SK-N-SH (cell line): ENCODE measurements at regions not wholly inside any gene's neighbourhood (a gene's known extent, or its start where the extent isn't known, plus 50 kb on each side); places are given as distances from the start of the nearest gene placed in this dataset.
"Not testable (repeated sequence)": the region's sequence is repeated elsewhere in the genome, so short reads cannot be mapped to it uniquely, and the experiment has no call there.

ENCODE experiments used
- CTCF ChIA-PET: fragments of 300-600, 350-600 bp; formaldehyde crosslinking; extraction: SDS; loops from one replicate; lab custom pipeline; 2021; lab: Yijun Ruan, JAX
- POLR2A ChIA-PET: fragments of 350-600 bp; sonication (Branson Sonifier 250); formaldehyde crosslinking; extraction: SDS; loops from one replicate; lab custom pipeline; 2020; ENCODE audit warnings: antibody characterized with exemption, inconsistent platforms; lab: Yijun Ruan, JAX
- DNase-seq: peaks from one replicate; pipeline ENCODE4 v3.0.0; 2012
- H2AFZ ChIP-seq: fragments of 200-600 bp; sonication (generic); 2 replicates; pipeline ENCODE4 v1.8.1; 2016; ENCODE audit warnings: antibody characterized with exemption, mild to moderate bottlenecking, low read depth
- H3F3A ChIP-seq: fragments of 200-600 bp; sonication (generic); replicated peaks from 2 replicates; pipeline ENCODE3; 2016; ENCODE audit warnings: antibody characterized with exemption, mild to moderate bottlenecking; ENCODE audit not compliant: insufficient read depth
- H3K27ac ChIP-seq, 2 experiments: fragments of 200-500 bp in 1 of 2; fragments of 200-600 bp in 1 of 2; sonication (Bioruptor generic) in 1 of 2; sonication (generic), shearing (Covaris generic) in 1 of 2; 2 replicates each; pipeline versions ENCODE4 v1.5.1 to v1.6.1; 2014 to 2016; ENCODE audit warnings: low read depth in 2 of 2, inconsistent platforms in 1 of 2, low read length in 1 of 2, mild to moderate bottlenecking in 1 of 2, mixed read lengths in 1 of 2
- H3K27me3 ChIP-seq: fragments of 200-600 bp; sonication (generic), shearing (Covaris generic); 2 replicates; pipeline ENCODE4 v1.6.1; 2016; ENCODE audit warnings: mixed run types; ENCODE audit not compliant: insufficient read depth
- H3K36me3 ChIP-seq, 2 experiments: fragments of 200-500 bp in 1 of 2; fragments of 200-600 bp in 1 of 2; sonication (Bioruptor generic) in 1 of 2; sonication (generic) in 1 of 2; replicated peaks in 1 of 2; 2 replicates each; pipeline versions ENCODE3 to v1.5.1; 2014 to 2016; ENCODE audit warnings: low read length in 1 of 2, mild to moderate bottlenecking in 1 of 2; ENCODE audit not compliant: insufficient read depth in 2 of 2, control insufficient read depth in 1 of 2
- H3K4me1 ChIP-seq, 2 experiments: fragments of 200-500 bp in 1 of 2; fragments of 200-600 bp in 1 of 2; sonication (Bioruptor generic) in 1 of 2; sonication (generic), shearing (Covaris generic) in 1 of 2; 2 replicates each; pipeline versions ENCODE4 v1.5.1 to v1.6.1; 2014 to 2016; ENCODE audit warnings: low read depth in 1 of 2, low read length in 1 of 2, mixed run types in 1 of 2; ENCODE audit not compliant: insufficient read depth in 2 of 2, control insufficient read depth in 1 of 2
- H3K4me2 ChIP-seq: fragments of 200-600 bp; sonication (generic), shearing (Covaris generic); 2 replicates; pipeline ENCODE4 v1.6.1; 2017; ENCODE audit warnings: mixed run types
- H3K4me3 ChIP-seq, 2 experiments: fragments of 200-500 bp in 1 of 2; fragments of 200-600 bp in 1 of 2; sonication (Bioruptor generic) in 1 of 2; sonication (generic), shearing (Covaris generic) in 1 of 2; 2 replicates each; pipeline versions ENCODE4 v1.5.1 to v1.8.1; 2014 to 2016; ENCODE audit warnings: low read depth in 2 of 2, inconsistent platforms in 1 of 2, low read length in 1 of 2, mild to moderate bottlenecking in 1 of 2, mixed read lengths in 1 of 2, moderate library complexity in 1 of 2
- H3K79me2 ChIP-seq: fragments of 200-600 bp; sonication (generic); 2 replicates; pipeline ENCODE4 v1.8.1; 2017; ENCODE audit warnings: mild to moderate bottlenecking; ENCODE audit not compliant: insufficient read depth
- H3K9ac ChIP-seq: fragments of 200-600 bp; sonication (generic); 2 replicates; pipeline ENCODE4 v1.6.1; 2017; ENCODE audit warnings: mixed run types
- H3K9me2 ChIP-seq: fragments of 200-600 bp; sonication (generic); 2 replicates; pipeline ENCODE4 v1.6.1; 2017; ENCODE audit warnings: mixed run types
- H3K9me3 ChIP-seq: fragments of 200-600 bp; sonication (generic); 2 replicates; pipeline ENCODE4 v1.6.1; 2017; ENCODE audit warnings: mixed run types, mild to moderate bottlenecking, moderate library complexity
- H4K20me1 ChIP-seq: fragments of 200-600 bp; sonication (generic); 2 replicates; pipeline ENCODE4 v1.6.1; 2017; ENCODE audit warnings: mild to moderate bottlenecking, mixed run types; ENCODE audit not compliant: insufficient read depth
- RFX5 ChIP-seq: IDR thresholded peaks from 2 replicates; pipeline ENCODE4 v1.6.1; 2012; ENCODE audit warnings: mild to moderate bottlenecking, improper control_type of control experiment, low read length
- ZBTB33 ChIP-seq: IDR thresholded peaks from 2 replicates; pipeline ENCODE4 v1.4.0; 2012; ENCODE audit warnings: low read depth, borderline replicate concordance
- WGBS: methylation state at CpG from one replicate; pipeline ENCODE4 v1.1.6; 2017; ENCODE audit warnings: low lambda C conversion rate; 5-methylcytosine and 5-hydroxymethylcytosine counted together

GRCh38 chr6:76565932-76566331, 493.5 kb upstream of the IMPG1 start:
- H3K79me2 ChIP-seq, result no peaks in the 10 kb centered on the region
- H3K9me2 ChIP-seq, result no peaks in the 10 kb centered on the region
- no peaks in the 10 kb centered on the region for H3K9me3 ChIP-seq
- POLR2A ChIA-PET, result no interaction called here
- H3K4me3 ChIP-seq, result no peak overlapping the region
- H3K36me3 ChIP-seq, result no peaks in the 10 kb centered on the region
- H3K27me3 ChIP-seq, result no peaks in the 10 kb centered on the region
- TF ChIP-seq RFX5, result no peak
- TF ChIP-seq ZBTB33, result no peak
- no peak overlapping the region for H3K9ac ChIP-seq
- no peaks in the 10 kb centered on the region for H3F3A ChIP-seq
- DNase-seq, result no peak
- CTCF ChIA-PET, result interaction anchor here (1.1 kb wide), 1 partner anchor 18 kb away, joined by 3 read pairs; no protein-coding TSS in a partner anchor
- H3K4me1 ChIP-seq, result no peaks in the 10 kb centered on the region
- no peaks in the 10 kb centered on the region for H4K20me1 ChIP-seq
- no peak overlapping the region for H3K4me2 ChIP-seq
- H3K27ac ChIP-seq, result no peak overlapping the region
- H2AFZ ChIP-seq, result no peak overlapping the region

- H3K4me2 ChIP-seq, H2AFZ ChIP-seq, H3K4me3 ChIP-seq, H3K9me2 ChIP-seq, H3F3A ChIP-seq, H3K27ac ChIP-seq, H3K27me3 ChIP-seq, POLR2A ChIA-PET, H3K9me3 ChIP-seq, DNase-seq, CTCF ChIA-PET, H3K9ac ChIP-seq, H3K36me3 ChIP-seq, H3K79me2 ChIP-seq, H3K4me1 ChIP-seq, H4K20me1 ChIP-seq: not testable (repeated sequence)
- WGBS, result 19% methylated on average over 4 of the region's 4 CpGs
Measured at GRCh38 chr6:76562371-76562770, 489.9 kb upstream of the IMPG1 start.

- H3F3A ChIP-seq, DNase-seq, H4K20me1 ChIP-seq, H3K27ac ChIP-seq, H3K4me2 ChIP-seq, H3K4me1 ChIP-seq, H3K4me3 ChIP-seq, H2AFZ ChIP-seq, H3K9ac ChIP-seq, H3K9me3 ChIP-seq, POLR2A ChIA-PET, H3K9me2 ChIP-seq, H3K36me3 ChIP-seq, H3K27me3 ChIP-seq, H3K79me2 ChIP-seq: not testable (repeated sequence)
- WGBS, result 5% methylated on average over 9 of the region's 9 CpGs
- CTCF ChIA-PET, result interaction anchor here (1.1 kb wide), 1 partner anchor 11 kb away, joined by 4 read pairs; no protein-coding TSS in a partner anchor
Measured at GRCh38 chr6:76560851-76561755, 488.6 kb upstream of the IMPG1 start.
